ENCODE measurements at regions not wholly inside any gene's neighbourhood (a gene's known extent, or its start where the extent isn't known, plus 50 kb on each side); places are given as distances from the start of the nearest gene placed in this dataset.

DNA sequence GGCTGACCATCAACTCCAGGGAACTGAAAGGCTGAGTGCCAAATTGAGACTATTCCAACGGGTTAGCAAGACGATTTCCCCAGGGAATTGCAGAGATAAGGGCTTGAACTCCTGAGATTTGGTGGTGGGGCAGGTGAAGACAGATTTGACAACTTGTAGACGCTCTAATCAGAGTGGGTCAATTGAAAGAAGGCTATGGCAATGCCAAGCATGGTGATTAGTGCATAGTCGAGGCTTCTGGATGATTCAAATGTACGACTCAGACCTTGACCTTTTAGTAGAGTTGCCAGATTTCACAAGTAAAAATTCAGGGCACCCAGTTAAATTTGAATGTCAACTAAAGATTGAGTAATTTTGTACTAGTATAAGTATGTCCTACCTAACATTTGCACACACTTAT, 302.1 kb upstream of the SPAG17 start:
- TF ChIP-seq, protein P1, sequence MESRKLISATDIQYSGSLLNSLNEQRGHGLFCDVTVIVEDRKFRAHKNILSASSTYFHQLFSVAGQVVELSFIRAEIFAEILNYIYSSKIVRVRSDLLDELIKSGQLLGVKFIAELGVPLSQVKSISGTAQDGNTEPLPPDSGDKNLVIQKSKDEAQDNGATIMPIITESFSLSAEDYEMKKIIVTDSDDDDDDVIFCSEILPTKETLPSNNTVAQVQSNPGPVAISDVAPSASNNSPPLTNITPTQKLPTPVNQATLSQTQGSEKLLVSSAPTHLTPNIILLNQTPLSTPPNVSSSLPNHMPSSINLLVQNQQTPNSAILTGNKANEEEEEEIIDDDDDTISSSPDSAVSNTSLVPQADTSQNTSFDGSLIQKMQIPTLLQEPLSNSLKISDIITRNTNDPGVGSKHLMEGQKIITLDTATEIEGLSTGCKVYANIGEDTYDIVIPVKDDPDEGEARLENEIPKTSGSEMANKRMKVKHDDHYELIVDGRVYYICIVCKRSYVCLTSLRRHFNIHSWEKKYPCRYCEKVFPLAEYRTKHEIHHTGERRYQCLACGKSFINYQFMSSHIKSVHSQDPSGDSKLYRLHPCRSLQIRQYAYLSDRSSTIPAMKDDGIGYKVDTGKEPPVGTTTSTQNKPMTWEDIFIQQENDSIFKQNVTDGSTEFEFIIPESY (IDR thresholded peaks at IDR 0.05; ENCODE audit: borderline replicate concordance, low read depth): no peak
- no peak for TF ChIP-seq CTCF (IDR thresholded peaks at IDR 0.05)
- TF ChIP-seq MEF2A (IDR thresholded peaks at IDR 0.05; ENCODE audit: borderline replicate concordance, low read depth): no peak
- no peak for TF ChIP-seq POLR2AphosphoS5 (IDR thresholded peaks at IDR 0.05; ENCODE audit: low read depth, low read length)
- no peak for TF ChIP-seq RAD21 (IDR thresholded peaks at IDR 0.05; ENCODE audit: low read length)
- no peak for TF ChIP-seq EP300 (IDR thresholded peaks at IDR 0.05; ENCODE audit: borderline replicate concordance in 1 of 2, low read depth in 1 of 2, low read length in 1 of 2)
- no peak for TF ChIP-seq GABPA (IDR thresholded peaks at IDR 0.05; ENCODE audit: low read depth)
- TF ChIP-seq TAF1 (IDR thresholded peaks at IDR 0.05; ENCODE audit: borderline replicate concordance, low read depth, low read length): no peak

Measured in SK-N-SH (cell line).